C1 segment of cervical spinal cord (tissue), 14 donors: ENCODE measurements at regions not wholly inside any gene's neighbourhood (a gene's known extent, or its start where the extent isn't known, plus 50 kb on each side); places are given as distances from the start of the nearest gene placed in this dataset.
"Not testable (repeated sequence)": the region's sequence is repeated elsewhere in the genome, so short reads cannot be mapped to it uniquely, and the experiment has no call there.

Experiments
- DNase-seq, 14 donors: peaks; one replicate each; lab custom pipeline; 2025; lab: John Stamatoyannopoulos, UW

- DNase-seq, result no peak
Measured at GRCh38 chr4:123158576-123158975, 236.2 kb upstream of the NUDT6 start.

GRCh38 chr4:123159479-123159878 is 237.1 kb upstream of the NUDT6 start:
- no peak for DNase-seq

- no peak for DNase-seq
Measured at GRCh38 chr4:123162859-123163258, 233.7 kb upstream of the SPRY1 start.

- no peak for DNase-seq
Measured at GRCh38 chr4:123163501-123163900, 233.1 kb upstream of the SPRY1 start.

- no peak for DNase-seq
Measured at GRCh38 chr4:123166023-123166422, 230.6 kb upstream of the SPRY1 start.

GRCh38 chr4:123167931-123168330 is 228.7 kb upstream of the SPRY1 start:
- DNase-seq, result no peak

GRCh38 chr4:123168812-123169211 is 227.8 kb upstream of the SPRY1 start:
- no peak for DNase-seq

GRCh38 chr4:123170843-123171242 is 225.8 kb upstream of the SPRY1 start:
- DNase-seq, result no peak

- DNase-seq, result no peak
Measured at GRCh38 chr4:123176605-123177004, 220.0 kb upstream of the SPRY1 start.

GRCh38 chr4:123182289-123182688 is 214.3 kb upstream of the SPRY1 start:
- DNase-seq, result no peak

- no peak for DNase-seq
Measured at GRCh38 chr4:123183308-123183707, 213.3 kb upstream of the SPRY1 start.

- DNase-seq, result not testable (repeated sequence)
Measured at GRCh38 chr4:123183754-123184153, 212.8 kb upstream of the SPRY1 start.

GRCh38 chr4:123186731-123187130 is 209.9 kb upstream of the SPRY1 start:
- DNase-seq, result no peak

- DNase-seq, result no peak
Measured at GRCh38 chr4:123190176-123190575, 206.4 kb upstream of the SPRY1 start.

GRCh38 chr4:123191728-123192127 is 204.9 kb upstream of the SPRY1 start:
- no peak for DNase-seq

- no peak for DNase-seq
Measured at GRCh38 chr4:123193802-123194367, 202.7 kb upstream of the SPRY1 start.

GRCh38 chr4:123198706-123199105 is 197.9 kb upstream of the SPRY1 start:
- DNase-seq, result no peak

GRCh38 chr4:123200051-123200940 is 196.3 kb upstream of the SPRY1 start:
- DNase-seq, result no peak

GRCh38 chr4:123204737-123205136 is 191.9 kb upstream of the SPRY1 start:
- DNase-seq, result no peak

- DNase-seq, result no peak
Measured at GRCh38 chr4:123206016-123206415, 190.6 kb upstream of the SPRY1 start.

- no peak for DNase-seq
Measured at GRCh38 chr4:123209436-123209835, 187.2 kb upstream of the SPRY1 start.

GRCh38 chr4:123215536-123215935 is 181.1 kb upstream of the SPRY1 start:
- no peak for DNase-seq

GRCh38 chr4:123216543-123216942 is 180.1 kb upstream of the SPRY1 start:
- DNase-seq, result no peak
